Endodermal cell (in vitro differentiated cells): ENCODE measurements at regions not wholly inside any gene's neighbourhood (a gene's known extent, or its start where the extent isn't known, plus 50 kb on each side); places are given as distances from the start of the nearest gene placed in this dataset.
A peak's percentile ranks its signal among the peaks of the same experiment; 100 is the strongest.
"Not testable (repeated sequence)": the region's sequence is repeated elsewhere in the genome, so short reads cannot be mapped to it uniquely, and the experiment has no call there.

Experiments used
- DNase-seq: peaks from one replicate; pipeline ENCODE4 v3.0.0-alpha.2; 2017
- H3K27ac ChIP-seq: 2 replicates; pipeline ENCODE4 v1.5.1; 2013; ENCODE audit warnings: mild to moderate bottlenecking, low read depth, low read length, moderate library complexity
- H3K27me3 ChIP-seq: 2 replicates; pipeline ENCODE4 v1.6.1; 2013; ENCODE audit warnings: mild to moderate bottlenecking, low read length, moderate library complexity; ENCODE audit not compliant: insufficient read depth, control insufficient read depth, poor library complexity, severe bottlenecking
- H3K36me3 ChIP-seq: 2 replicates; pipeline ENCODE4 v1.7.0; 2013; ENCODE audit warnings: mild to moderate bottlenecking, low read length, moderate library complexity; ENCODE audit not compliant: control insufficient read depth, insufficient read depth
- H3K4me1 ChIP-seq: one replicate; pipeline ENCODE4 v1.7.0; 2013; ENCODE audit warnings: low read length; ENCODE audit not compliant: control insufficient read depth, insufficient read depth
- H3K4me3 ChIP-seq: 2 replicates; pipeline ENCODE4 v1.5.1; 2013; ENCODE audit warnings: mild to moderate bottlenecking, low read length, moderate library complexity
- H3K9ac ChIP-seq: 2 replicates; pipeline ENCODE4 v1.6.1; 2013; ENCODE audit warnings: mild to moderate bottlenecking, low read length, moderate library complexity; ENCODE audit not compliant: poor library complexity, severe bottlenecking; ENCODE audit errors: extremely low read depth
- H3K9me3 ChIP-seq: 2 replicates; pipeline ENCODE4 v1.6.1; 2013; ENCODE audit warnings: mild to moderate bottlenecking, low read length, moderate library complexity; ENCODE audit not compliant: control insufficient read depth
- H3K27ac Mint-ChIP-seq: 2 replicates; pipeline ENCODE4 v1.8.0; 2020; ENCODE audit warnings: mixed read lengths
- H3K27me3 Mint-ChIP-seq: 2 replicates; pipeline ENCODE4 v1.8.0; 2021; ENCODE audit warnings: mild to moderate bottlenecking, mixed read lengths; ENCODE audit not compliant: insufficient read depth
- H3K36me3 Mint-ChIP-seq: 2 replicates; pipeline ENCODE4 v1.8.0; 2020; ENCODE audit warnings: low read depth, mixed read lengths
- H3K4me1 Mint-ChIP-seq: 2 replicates; pipeline ENCODE4 v1.8.0; 2020; ENCODE audit warnings: mixed read lengths
- H3K4me3 Mint-ChIP-seq: 2 replicates; pipeline ENCODE4 v1.8.0; 2020; ENCODE audit warnings: mild to moderate bottlenecking, moderate library complexity, mixed read lengths
- H3K9me3 Mint-ChIP-seq: 2 replicates; pipeline ENCODE4 v1.8.0; 2020; ENCODE audit warnings: mild to moderate bottlenecking, mixed read lengths
- CTCF ChIP-seq: fragments of 200-600 bp; sonication (generic); conservative IDR thresholded peaks from 2 replicates; pipeline ENCODE4 v1.5.0; 2021; ENCODE audit warnings: antibody characterized with exemption, mild to moderate bottlenecking
- WGBS, 2 experiments: methylation state at CpG; one replicate each; pipeline versions ENCODE4 v1.1.5 to v1.1.7; 2013; ENCODE audit warnings: missing lambda C conversion rate in 2 of 2, mixed read lengths in 1 of 2; ENCODE audit not compliant: insufficient coverage in 1 of 2, insufficient read length in 1 of 2; 5-methylcytosine and 5-hydroxymethylcytosine counted together

GRCh38 chr17:77834170-77835115, 124.1 kb upstream of the TNRC6C start:
- Mint-ChIP-seq H3K36me3 (no peaks in the 10 kb centered on the region), H3K4me1 (peaks cover 19% of the 10 kb centered on the region), H3K27me3 (peaks cover 2% of the 10 kb centered on the region), H3K9me3 (no peaks in the 10 kb centered on the region), H3K4me3 (no peak overlapping the region), H3K27ac (peak overlapping the region; percentile 73)
- Histone ChIP-seq H3K27ac (peak overlapping the region; percentile 52), H3K36me3 (no peaks in the 10 kb centered on the region), H3K4me3 (no peak overlapping the region), H3K4me1 (peaks cover 12% of the 10 kb centered on the region), H3K9me3 (no peaks in the 10 kb centered on the region), H3K9ac (no peak overlapping the region), H3K27me3 (no peaks in the 10 kb centered on the region)
- TF ChIP-seq CTCF, result no peak
- 45 to 48% methylated on average over 9 to 12 of the region's 12 CpGs for WGBS, 2 experiments
- DNase-seq, result peak; percentile 95

- 88 to 94% methylated on average over 2 to 3 of the region's 3 CpGs for WGBS, 2 experiments
- H3K27ac ChIP-seq, result no peak overlapping the region
- no peak overlapping the region for H3K27ac Mint-ChIP-seq
Observed at GRCh38 chr17:77836557-77837041, 121.9 kb upstream of the TNRC6C start.

GRCh38 chr17:77837072-77837471, 121.4 kb upstream of the TNRC6C start:
- not testable (repeated sequence) for H3K9me3 Mint-ChIP-seq, H3K27me3 Mint-ChIP-seq, H3K27ac Mint-ChIP-seq, H3K9me3 ChIP-seq, H3K4me3 ChIP-seq, H3K27ac ChIP-seq, H3K4me3 Mint-ChIP-seq, H3K36me3 Mint-ChIP-seq, H3K4me1 ChIP-seq, H3K27me3 ChIP-seq, DNase-seq, H3K36me3 ChIP-seq, H3K9ac ChIP-seq
- peaks cover 30% of the 10 kb centered on the region for H3K4me1 Mint-ChIP-seq
- 93 to 97% methylated on average over 3 to 5 of the region's 5 CpGs for WGBS, 2 experiments

More at GRCh38 chr17:77836557-77837041, 121.9 kb upstream of the TNRC6C start:
- Mint-ChIP-seq H3K4me1 (peaks cover 30% of the 10 kb centered on the region), H3K9me3 (no peaks in the 10 kb centered on the region), H3K4me3 (no peak overlapping the region), H3K27me3 (peaks cover 2% of the 10 kb centered on the region), H3K36me3 (no peaks in the 10 kb centered on the region)
- H3K9ac ChIP-seq, result no peak overlapping the region
- H3K27me3 ChIP-seq, result no peaks in the 10 kb centered on the region
- H3K36me3 ChIP-seq, result no peaks in the 10 kb centered on the region
- no peak for TF ChIP-seq CTCF
- DNase-seq, result no peak
- no peak overlapping the region for H3K4me3 ChIP-seq
- no peaks in the 10 kb centered on the region for H3K9me3 ChIP-seq
- peaks cover 9% of the 10 kb centered on the region for H3K4me1 ChIP-seq
